ENCODE measurements at regions not wholly inside any gene's neighbourhood (a gene's known extent, or its start where the extent isn't known, plus 50 kb on each side); places are given as distances from the start of the nearest gene placed in this dataset.

- ATAC-seq: no peak
Observed at GRCh38 chr11:130796828-130797227, 119.5 kb downstream of the SNX19 start.

GRCh38 chr11:130798280-130798679, 118.0 kb downstream of the SNX19 start:
- DNase-seq: no peak
- Histone ChIP-seq H3K4me1 (no peaks in the 10 kb centered on the region), H3K27ac (no peak overlapping the region), H3K36me3 (no peaks in the 10 kb centered on the region), H3K9me3 (peaks cover 0 to 13% (median 0%) of the 10 kb centered on the region in 11 donors), H3K4me3 (no peak overlapping the region), H3K27me3 (no peaks in the 10 kb centered on the region)
- ATAC-seq: no peak
- 87 to 88% methylated on average over 3 of the region's 3 CpGs for WGBS, 2 donors
- intact Hi-C loops (cut with DNase I): no loop called here
- TF ChIP-seq CTCF (IDR thresholded peaks at IDR 0.05): no peak

More at GRCh38 chr11:130796828-130797227, 119.5 kb downstream of the SNX19 start:
- H3K36me3 ChIP-seq: no peaks in the 10 kb centered on the region
- no peak overlapping the region for H3K27ac ChIP-seq
- intact Hi-C loops (cut with DNase I): no loop called here
- DNase-seq: no peak
- 70 to 94% methylated on average over 2 of the region's 2 CpGs for WGBS, 2 donors
- peaks cover 0 to 13% (median 0%) of the 10 kb centered on the region in 11 donors for H3K9me3 ChIP-seq
- no peak for TF ChIP-seq CTCF (IDR thresholded peaks at IDR 0.05)
- no peaks in the 10 kb centered on the region for H3K4me1 ChIP-seq
- no peaks in the 10 kb centered on the region for H3K27me3 ChIP-seq
- H3K4me3 ChIP-seq: no peak overlapping the region

GRCh38 chr11:130798801-130799200, 117.5 kb downstream of the SNX19 start:
- WGBS, 2 donors: 82 to 88% methylated on average over 4 of the region's 4 CpGs
- ATAC-seq (no peak), DNase-seq (no peak)
- Histone ChIP-seq H3K4me3 (no peak overlapping the region), H3K27me3 (no peaks in the 10 kb centered on the region), H3K9me3 (peaks cover 0 to 13% (median 0%) of the 10 kb centered on the region in 11 donors), H3K27ac (no peak overlapping the region), H3K4me1 (no peaks in the 10 kb centered on the region), H3K36me3 (no peaks in the 10 kb centered on the region)
- no peak for TF ChIP-seq CTCF (IDR thresholded peaks at IDR 0.05)
- intact Hi-C loops (cut with DNase I): no loop called here

- Histone ChIP-seq H3K36me3 (no peaks in the 10 kb centered on the region), H3K4me1 (no peaks in the 10 kb centered on the region), H3K27me3 (no peaks in the 10 kb centered on the region), H3K27ac (no peak overlapping the region), H3K4me3 (no peak overlapping the region), H3K9me3 (peaks cover 0 to 6% (median 0%) of the 10 kb centered on the region in 11 donors)
- DNase-seq: no peak
- 86 to 89% methylated on average over 6 of the region's 6 CpGs for WGBS, 2 donors
- no peak for ATAC-seq
- intact Hi-C loops (cut with DNase I): no loop called here
- no peak for TF ChIP-seq CTCF (IDR thresholded peaks at IDR 0.05)
Observed at GRCh38 chr11:130801333-130802122, 114.8 kb downstream of the SNX19 start.

All from heart right ventricle (tissue), 16 donors.